H54 (cell line): ENCODE measurements at regions not wholly inside any gene's neighbourhood (a gene's known extent, or its start where the extent isn't known, plus 50 kb on each side); places are given as distances from the start of the nearest gene placed in this dataset.
"Not testable (repeated sequence)": the region's sequence is repeated elsewhere in the genome, so short reads cannot be mapped to it uniquely, and the experiment has no call there.

ENCODE experiments used
- DNase-seq: peaks from one replicate; pipeline ENCODE4 v3.0.0; 2011; ENCODE audit warnings: low spot score, mixed read lengths; ENCODE audit not compliant: insufficient read length
- FAIRE-seq: peaks from 3 replicates; lab custom pipeline; 2011; peaks lifted over from hg19 to GRCh38; lab: Jason Lieb, UNC
- POLR2A ChIP-seq: IDR thresholded peaks from 2 replicates; pipeline ENCODE4 v1.6.1; 2011; ENCODE audit warnings: low read depth, mild to moderate bottlenecking, low read length

DNA sequence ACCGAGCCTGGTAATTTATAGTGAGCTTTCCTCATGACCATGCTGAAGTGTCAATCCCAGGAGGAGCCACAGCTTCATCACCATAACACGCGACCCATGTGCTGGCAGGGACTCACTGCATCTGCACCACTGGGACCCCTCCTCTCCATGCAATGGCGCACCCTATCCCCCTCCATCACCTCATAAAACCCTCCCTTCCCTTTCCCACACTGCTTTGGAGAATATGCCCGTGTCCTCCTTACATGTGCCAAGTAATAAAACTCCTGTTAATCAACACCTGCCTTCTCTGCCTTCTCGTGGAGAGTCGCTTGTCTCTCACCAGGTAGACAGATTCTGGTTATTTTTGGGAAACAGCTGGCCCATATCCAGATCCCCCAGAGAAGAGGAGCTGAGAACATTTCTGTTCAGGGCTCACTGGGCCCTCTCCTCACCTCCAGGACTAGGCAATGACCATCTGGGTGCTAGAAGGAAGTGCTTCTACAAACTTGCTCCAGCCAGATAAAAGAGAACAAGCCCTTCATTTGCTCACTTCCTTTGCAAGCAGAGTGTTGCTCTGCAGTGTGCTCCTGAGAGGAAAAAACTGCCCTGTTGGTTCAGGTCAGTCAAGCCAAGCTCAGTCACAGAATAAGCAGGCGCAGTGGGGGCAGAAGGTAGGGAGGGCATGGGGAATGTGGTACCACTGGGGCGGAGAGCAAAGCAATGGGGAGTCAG, 894.3 kb downstream of the UQCRFS1 start:
- DNase-seq (no peak), FAIRE-seq (no peak)
- no peak for TF ChIP-seq POLR2A

DNA sequence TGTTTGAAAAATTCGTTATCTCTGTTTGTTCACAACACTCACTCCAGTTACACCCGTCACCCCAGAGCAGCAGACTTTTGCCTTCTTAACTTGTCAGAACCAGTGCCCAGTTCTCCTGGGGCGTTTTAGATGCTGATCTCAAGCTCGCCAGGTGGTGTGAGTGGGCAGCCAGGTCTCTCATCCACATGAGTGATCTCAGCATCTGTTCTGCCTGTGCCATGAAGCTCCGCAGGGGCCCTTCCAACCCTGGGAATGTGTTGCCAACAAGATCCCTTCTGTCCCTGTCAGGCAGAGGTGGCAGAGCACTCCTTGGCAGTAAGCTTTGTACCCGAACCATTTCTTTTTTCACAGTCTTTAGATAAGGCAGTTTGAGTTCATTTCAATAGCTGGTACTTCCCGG, 896.5 kb downstream of the UQCRFS1 start:
- FAIRE-seq: no peak
- TF ChIP-seq POLR2A: no peak
- no peak for DNase-seq

DNA sequence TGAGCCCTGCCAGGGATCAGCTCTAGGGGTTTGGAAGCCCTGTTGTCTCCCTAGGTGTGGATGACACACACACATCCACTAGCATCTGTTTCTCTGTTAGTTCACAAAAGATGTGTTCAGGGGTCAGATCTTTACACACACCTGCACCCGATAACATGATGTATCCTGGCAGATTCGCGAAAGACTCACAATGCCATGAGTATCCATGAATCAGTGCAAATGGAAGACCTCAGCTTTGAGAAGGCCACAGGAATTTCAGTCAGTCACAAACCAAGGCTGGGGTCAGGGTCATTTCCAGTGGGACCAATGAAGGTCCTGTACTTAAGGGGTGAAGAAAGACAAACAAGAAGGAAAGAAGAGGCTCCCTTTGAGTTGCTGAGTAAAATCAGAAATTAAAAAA, 898.2 kb downstream of the UQCRFS1 start:
- no peak for FAIRE-seq
- DNase-seq: no peak
- TF ChIP-seq POLR2A: no peak

DNA sequence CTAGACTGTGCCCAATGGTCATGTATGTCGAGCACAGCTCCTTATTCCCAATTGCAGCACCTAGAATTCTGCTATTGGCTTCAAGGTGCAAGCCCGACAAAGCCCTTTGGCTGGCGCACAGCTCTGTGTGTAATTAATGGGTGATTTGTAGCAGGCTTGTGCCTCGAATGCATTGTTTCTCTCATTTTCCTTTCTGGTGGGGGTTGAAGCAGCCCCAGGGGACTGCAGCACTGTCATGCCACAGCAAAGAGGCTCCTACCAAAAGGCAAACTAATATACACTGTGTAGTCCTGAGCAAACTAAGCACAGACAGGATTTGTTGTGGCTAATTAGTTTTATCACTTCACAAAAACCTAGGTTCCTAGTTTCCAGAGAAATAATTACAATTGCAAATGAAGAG, 898.7 kb downstream of the UQCRFS1 start:
- FAIRE-seq: no peak
- no peak for DNase-seq
- TF ChIP-seq POLR2A: no peak

DNA sequence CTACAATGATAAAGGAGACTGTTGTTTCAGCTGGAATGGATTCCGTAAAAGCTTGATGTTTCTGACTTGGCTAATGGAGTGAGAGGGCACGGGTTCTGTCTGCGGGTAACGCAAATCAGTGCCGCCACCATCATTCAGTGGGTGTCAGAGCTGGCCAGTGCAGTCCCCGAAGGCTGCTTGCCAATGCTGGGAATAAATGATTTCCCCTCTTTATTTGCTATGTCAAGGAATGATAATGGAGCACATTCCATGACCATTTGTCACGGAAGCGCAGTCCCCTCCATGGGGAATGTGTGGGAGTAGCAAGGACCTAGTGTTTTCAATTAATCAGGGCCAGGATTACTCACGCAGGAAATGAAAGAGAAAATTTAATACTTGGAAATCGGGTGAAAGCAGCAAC, 899.3 kb downstream of the UQCRFS1 start:
- no peak for DNase-seq
- no peak for FAIRE-seq
- no peak for TF ChIP-seq POLR2A

DNA sequence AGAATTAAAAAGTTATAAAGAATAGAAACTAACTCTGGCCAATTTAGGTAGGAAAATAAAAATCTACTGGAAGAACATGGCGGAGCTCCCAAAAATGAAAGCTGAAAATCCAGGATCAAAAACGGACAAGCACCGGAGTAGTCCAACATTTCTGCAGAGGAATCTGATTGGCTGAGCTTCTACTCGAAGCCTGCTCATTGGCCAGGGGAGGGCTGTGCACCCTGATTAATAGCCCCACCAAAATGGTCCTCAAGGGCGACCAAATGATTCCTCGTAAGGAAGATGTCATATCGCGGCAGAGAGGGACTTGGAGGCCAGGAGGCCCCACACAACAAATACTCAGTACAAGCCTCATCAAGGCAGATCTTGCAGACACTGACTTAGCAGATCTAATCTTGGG, 900.7 kb downstream of the UQCRFS1 start:
- TF ChIP-seq POLR2A: no peak
- FAIRE-seq (no peak), DNase-seq (no peak)

DNA sequence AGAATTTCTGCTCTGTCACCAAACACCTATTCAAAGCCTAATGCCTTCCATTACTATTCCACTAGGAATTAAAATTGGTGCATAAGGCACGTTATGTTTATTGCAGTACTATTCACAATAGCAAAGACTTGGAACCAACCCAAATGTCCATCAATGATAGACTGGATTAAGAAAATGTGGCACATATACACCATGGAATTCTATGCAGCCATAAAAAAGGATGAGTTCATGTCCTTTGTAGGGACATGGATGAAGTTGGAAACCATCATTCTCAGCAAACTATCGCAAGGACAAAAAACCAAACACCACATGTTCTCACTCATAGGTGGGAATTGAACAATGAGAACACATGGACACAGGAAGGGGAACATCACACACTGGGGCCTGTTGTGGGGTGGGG, 902.1 kb downstream of the UQCRFS1 start:
- not testable (repeated sequence) for DNase-seq, FAIRE-seq

DNA sequence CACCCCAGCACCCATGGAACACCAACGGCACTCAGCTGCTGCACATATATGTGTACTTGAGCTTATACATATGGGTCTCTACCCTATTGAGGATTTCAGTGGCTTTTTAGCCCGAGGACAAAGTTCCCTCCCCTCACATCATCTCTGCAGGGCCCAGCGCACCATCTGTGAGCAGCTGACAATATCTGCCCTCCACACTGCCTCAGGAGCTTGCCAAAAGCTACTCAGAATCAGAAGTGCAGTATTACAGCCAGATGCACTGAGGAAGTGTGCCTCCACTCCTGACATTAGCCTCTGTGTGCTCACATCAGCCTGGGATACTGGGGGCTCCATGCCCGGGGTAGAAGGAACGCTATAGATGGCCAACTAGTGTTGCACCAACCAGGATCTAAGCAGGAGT, 903.9 kb downstream of the UQCRFS1 start:
- no peak for TF ChIP-seq POLR2A
- DNase-seq (no peak), FAIRE-seq (no peak)

DNA sequence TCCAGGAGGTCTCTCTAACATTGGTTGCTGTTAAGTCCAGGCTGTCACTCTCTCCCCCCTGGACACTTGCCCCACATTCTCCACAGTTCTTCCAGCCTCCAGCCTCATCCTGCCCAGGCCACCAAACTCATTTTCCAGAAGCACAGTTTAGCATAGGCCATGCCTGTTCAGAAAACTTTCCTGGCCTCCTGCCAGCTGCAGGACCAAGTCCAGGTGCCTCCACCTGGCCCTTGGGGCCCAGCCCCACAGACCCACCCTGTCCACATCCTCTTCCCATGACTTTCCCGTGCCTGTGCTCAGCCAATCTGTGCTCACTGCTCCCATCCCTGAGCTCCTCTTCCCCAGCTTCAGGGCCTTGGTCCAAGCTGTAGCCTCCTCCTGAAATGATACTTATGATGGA, 905.0 kb downstream of the UQCRFS1 start:
- DNase-seq (no peak), FAIRE-seq (no peak)
- no peak for TF ChIP-seq POLR2A

DNA sequence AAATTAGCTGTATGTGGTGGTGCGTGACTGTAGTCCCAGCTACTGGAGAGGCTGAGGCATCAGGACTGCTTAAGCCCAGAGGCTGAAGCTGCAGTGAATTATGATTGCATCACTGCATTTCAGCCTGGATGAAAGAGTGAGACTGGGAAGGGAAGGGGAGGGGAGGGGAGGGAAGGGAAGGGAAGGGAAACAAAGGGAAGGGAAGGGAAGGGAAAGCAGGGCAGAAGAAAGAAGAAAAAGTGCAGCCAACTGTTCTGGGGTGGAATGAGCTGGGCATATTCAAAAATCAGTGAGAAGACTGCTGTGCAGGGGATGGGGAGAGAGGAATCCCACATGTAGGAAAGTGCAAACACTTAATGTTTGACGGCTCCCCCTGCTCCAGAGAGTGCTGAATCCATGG, 905.5 kb downstream of the UQCRFS1 start:
- DNase-seq (no peak), FAIRE-seq (no peak)
- no peak for TF ChIP-seq POLR2A

DNA sequence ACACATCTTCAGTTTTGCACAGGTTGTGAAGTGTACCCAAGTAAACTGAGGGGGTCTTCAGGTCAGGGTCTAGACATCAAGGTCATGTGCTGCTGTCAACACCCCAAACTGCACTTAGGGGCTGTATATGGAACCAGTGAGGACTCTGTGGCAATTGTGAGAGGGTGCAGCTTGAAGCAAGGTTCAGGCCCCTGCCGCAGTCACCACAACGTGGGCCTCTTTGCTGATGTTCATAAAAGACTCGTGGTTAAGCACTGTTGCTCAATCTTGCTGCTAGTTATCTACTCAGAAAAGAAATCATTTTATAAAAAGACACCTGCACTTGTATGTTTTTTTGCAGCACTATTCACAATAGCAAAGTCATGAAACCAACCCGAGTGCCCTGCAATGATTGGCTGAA, 907.4 kb downstream of the UQCRFS1 start:
- DNase-seq (no peak), FAIRE-seq (no peak)
- no peak for TF ChIP-seq POLR2A

DNA sequence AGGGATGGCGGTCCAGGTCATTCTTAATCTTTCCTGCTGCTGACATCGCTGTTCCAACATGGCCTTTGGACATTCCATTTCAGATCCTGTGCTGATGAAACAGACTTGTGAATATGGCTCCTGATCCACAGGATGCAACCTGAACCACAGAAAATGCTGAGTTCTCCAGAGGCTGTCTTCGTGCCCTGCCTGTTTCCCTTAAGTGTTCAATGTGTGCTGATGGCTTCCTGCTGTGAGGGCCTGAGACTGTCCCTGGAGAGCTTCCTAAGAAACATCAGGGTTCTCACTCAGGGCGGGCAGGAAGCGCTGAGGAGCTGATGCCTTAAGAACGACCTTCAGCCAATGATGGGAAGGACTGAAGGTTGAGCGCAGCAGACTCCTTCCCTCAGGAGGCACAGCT, 909.4 kb downstream of the UQCRFS1 start:
- DNase-seq (no peak), FAIRE-seq (no peak)
- TF ChIP-seq POLR2A: no peak

DNA sequence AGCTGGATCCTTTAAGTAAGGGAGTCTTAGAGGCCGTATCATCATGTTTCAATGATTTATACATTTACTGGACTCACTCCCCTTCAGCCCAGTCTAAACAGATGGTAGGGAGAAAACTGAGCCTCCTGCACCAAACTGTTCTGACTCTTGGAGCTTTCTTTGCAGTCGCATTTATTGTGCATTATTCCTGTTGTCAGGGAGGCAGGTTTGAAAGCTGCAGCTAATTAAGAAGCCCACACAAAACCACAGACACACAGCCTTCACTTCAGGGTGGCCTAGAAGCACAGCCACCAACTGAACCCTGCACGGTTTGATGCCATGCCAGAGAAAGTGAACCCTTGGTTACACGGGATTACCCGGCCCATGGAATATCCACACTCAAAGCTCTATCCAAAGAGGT, 911.0 kb downstream of the UQCRFS1 start:
- TF ChIP-seq POLR2A: no peak
- DNase-seq (no peak), FAIRE-seq (no peak)

DNA sequence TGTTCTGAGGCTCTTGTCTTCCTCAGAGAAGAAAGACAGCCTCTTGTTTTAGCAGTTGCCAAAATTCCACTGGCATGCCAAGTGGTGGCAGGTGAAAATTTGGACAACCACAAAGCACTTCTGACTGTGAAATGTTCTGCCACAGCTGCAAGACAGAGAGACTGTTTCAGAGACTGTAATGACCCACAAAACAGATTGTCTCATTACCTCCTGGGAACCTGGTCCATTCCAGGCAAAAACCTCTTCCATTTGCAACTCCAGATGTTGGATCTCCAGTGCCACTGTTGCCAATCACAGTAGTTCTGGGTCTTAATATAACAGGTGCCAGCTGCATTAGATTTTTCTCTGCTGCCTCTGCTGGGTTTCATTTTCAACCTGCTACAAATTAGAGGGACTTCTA, 911.5 kb downstream of the UQCRFS1 start:
- DNase-seq: no peak
- no peak for FAIRE-seq

DNA sequence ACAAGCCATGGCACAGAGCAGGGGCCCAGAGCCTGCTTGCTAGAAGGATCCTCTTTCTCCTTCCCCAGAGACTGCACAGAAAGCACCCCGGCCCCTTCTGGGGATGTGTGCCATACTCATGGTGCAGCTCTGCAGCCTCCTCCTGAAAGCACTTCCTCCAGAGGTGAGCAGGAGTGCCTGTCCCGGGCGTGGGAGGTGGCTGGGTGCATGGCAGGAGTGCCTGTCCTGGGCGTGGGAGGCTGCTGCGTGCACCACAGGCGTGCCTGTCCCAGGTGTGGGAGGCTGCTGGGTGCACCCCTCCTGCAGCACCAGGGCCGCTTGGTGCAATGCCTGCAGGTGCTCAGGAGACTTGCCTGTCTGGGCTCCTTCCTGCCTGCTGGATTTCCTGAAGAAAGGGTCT, 913.3 kb downstream of the UQCRFS1 start:
- no peak for FAIRE-seq
- TF ChIP-seq POLR2A: no peak
- no peak for DNase-seq

More for the DNA sequence above, 911.5 kb downstream of the UQCRFS1 start:
- no peak for TF ChIP-seq POLR2A
